ENCODE measurements at regions not wholly inside any gene's neighbourhood (a gene's known extent, or its start where the extent isn't known, plus 50 kb on each side); places are given as distances from the start of the nearest gene placed in this dataset.

DNA sequence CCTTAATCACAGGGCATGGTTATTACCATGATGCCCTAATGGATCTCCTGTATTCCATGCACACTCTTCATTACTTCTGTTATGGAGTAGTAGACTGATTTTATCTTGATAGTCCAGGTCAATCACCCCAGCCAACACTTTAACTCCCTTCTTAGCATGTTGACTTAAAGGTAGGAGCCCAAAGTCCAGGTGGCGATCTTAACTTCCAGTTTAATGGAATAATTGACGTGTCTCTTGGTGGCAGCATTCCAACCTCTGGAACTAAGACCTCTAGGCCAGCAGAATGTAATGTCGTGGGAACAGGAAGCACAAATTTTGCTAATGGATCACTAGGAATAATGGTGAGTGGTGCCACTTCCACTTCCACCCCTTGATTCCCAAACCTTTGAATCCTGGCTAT is 687.2 kb upstream of the SGO1 start:
- no peak overlapping the region for H3K4me3 ChIP-seq
- H3K27ac ChIP-seq, result no peak overlapping the region
- H3K36me3 ChIP-seq, result no peaks in the 10 kb centered on the region
- H3K9me3 ChIP-seq, result peaks cover 0 to 8% (median 0%) of the 10 kb centered on the region in 4 donors
- no peaks in the 10 kb centered on the region for H3K27me3 ChIP-seq
- H3K4me1 ChIP-seq, result no peaks in the 10 kb centered on the region
- no peak for DNase-seq
- TF ChIP-seq, protein P1, sequence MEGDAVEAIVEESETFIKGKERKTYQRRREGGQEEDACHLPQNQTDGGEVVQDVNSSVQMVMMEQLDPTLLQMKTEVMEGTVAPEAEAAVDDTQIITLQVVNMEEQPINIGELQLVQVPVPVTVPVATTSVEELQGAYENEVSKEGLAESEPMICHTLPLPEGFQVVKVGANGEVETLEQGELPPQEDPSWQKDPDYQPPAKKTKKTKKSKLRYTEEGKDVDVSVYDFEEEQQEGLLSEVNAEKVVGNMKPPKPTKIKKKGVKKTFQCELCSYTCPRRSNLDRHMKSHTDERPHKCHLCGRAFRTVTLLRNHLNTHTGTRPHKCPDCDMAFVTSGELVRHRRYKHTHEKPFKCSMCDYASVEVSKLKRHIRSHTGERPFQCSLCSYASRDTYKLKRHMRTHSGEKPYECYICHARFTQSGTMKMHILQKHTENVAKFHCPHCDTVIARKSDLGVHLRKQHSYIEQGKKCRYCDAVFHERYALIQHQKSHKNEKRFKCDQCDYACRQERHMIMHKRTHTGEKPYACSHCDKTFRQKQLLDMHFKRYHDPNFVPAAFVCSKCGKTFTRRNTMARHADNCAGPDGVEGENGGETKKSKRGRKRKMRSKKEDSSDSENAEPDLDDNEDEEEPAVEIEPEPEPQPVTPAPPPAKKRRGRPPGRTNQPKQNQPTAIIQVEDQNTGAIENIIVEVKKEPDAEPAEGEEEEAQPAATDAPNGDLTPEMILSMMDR (IDR thresholded peaks at IDR 0.05), result no peak
- no peak for TF ChIP-seq POLR2A (IDR thresholded peaks at IDR 0.05)

DNA sequence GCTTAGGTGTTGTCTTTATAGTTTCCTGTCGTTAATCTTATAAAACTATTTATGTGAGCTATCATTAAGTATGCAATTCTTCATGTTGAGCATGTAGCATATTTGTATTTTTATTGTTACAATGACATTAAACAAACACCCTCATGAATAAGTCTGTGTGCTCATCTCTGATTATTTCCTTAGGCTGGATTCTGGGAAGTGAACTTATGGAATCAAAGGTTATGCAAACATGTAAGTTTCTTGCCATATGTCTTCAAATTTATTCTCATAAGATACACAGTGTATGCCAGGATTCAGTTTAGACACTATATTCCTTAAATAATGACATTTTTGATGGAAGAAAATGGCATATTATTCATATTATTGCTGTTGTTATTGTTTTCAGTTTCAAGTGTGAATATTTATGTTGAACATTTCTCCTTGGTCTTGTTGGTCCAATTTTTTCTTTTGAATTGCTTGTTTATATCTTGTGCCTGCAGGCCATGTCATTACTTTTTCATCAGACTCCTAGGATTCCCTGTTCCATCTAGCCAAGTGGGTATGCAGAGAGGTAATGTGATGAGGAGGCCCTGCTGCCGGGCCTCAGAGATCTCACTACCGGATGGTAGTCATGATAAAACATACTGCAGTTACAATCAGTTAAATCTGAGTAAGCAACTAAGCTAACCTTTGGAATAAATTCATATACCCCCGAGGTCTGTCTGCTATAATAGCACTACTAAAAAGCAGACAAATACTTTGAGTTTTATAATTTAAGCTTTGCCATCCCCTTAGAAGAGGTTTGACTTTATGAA is 684.3 kb upstream of the SGO1 start:
- Histone ChIP-seq H3K27ac (no peak overlapping the region), H3K4me3 (no peak overlapping the region), H3K36me3 (no peaks in the 10 kb centered on the region), H3K27me3 (no peaks in the 10 kb centered on the region), H3K9me3 (no peaks in the 10 kb centered on the region), H3K4me1 (no peaks in the 10 kb centered on the region)
- no peak for DNase-seq
- TF ChIP-seq POLR2A (IDR thresholded peaks at IDR 0.05), result no peak
- TF ChIP-seq, protein P1 (IDR thresholded peaks at IDR 0.05), result no peak

DNA sequence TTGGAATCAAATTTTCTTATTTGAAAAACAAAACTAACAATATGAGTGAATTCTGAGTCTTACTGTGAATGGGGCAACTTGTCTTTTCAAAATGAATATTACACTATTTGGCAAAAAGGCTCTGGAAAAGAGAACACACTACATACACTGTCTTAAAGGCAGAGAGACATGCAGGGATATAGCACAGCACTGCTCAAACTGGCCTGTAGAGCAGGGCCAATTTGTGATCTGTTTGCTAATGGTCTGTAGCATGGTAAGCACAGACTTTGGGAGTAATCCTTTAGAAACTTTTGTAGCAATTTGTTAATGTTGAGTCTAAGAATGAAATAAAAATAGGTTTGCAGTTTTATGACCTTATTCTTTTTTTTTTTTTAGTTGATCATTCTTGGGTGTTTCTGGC is 679.8 kb upstream of the SGO1 start:
- peaks cover 0 to 4% (median 0%) of the 10 kb centered on the region in 4 donors for H3K9me3 ChIP-seq
- no peak overlapping the region for H3K4me3 ChIP-seq
- no peaks in the 10 kb centered on the region for H3K27me3 ChIP-seq
- H3K27ac ChIP-seq, result no peak overlapping the region
- H3K4me1 ChIP-seq, result no peaks in the 10 kb centered on the region
- no peak for TF ChIP-seq POLR2A (IDR thresholded peaks at IDR 0.05)
- TF ChIP-seq, protein P1 (IDR thresholded peaks at IDR 0.05), result no peak
- DNase-seq, result no peak
- no peaks in the 10 kb centered on the region for H3K36me3 ChIP-seq

DNA sequence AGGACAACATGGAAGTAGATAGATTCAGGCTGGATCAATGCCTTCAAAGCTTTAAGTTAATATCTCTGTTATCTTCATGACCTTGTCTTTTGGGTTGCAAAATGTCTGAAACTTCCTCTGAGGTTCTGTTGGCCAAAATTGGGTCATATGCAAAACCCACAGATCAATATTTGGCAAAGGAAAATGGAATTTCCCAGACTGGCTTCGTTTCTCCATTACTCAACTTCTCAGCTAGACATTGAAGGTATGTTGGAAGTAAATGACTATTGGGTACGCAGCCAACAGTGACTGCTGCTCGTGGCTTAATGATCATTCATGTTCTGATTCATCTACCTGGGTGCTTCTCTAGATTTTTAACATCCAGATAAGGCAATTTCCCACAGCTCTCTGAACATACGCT is 675.4 kb upstream of the SGO1 start:
- no peaks in the 10 kb centered on the region for H3K4me1 ChIP-seq
- H3K4me3 ChIP-seq, result no peak overlapping the region
- no peaks in the 10 kb centered on the region for H3K36me3 ChIP-seq
- H3K27ac ChIP-seq, result no peak overlapping the region
- DNase-seq, result no peak
- TF ChIP-seq, protein P1 (IDR thresholded peaks at IDR 0.05), result no peak
- TF ChIP-seq POLR2A (IDR thresholded peaks at IDR 0.05), result no peak
- no peaks in the 10 kb centered on the region for H3K27me3 ChIP-seq
- H3K9me3 ChIP-seq, result peaks cover 0 to 4% (median 0%) of the 10 kb centered on the region in 4 donors

DNA sequence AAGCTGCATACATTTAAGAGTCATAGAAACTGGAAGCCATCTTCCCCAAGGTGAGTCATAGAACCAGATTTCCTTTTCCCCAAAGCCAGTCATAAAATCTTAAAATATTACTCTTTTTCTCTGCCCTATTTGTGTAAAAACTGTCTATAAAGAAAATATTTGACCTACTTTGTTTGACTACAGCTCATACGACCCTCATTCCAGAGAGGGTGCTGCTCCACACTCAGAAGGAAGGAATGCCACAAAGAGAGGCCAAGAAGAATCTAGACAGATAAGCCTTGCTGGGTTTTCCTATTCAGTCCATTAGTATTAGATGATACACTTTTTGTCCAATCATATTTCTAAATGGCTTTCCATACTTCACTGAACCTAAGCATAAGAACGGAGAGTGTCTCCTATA is 671.6 kb upstream of the SGO1 start:
- no peaks in the 10 kb centered on the region for H3K27me3 ChIP-seq
- H3K27ac ChIP-seq, result no peak overlapping the region
- DNase-seq, result no peak
- H3K4me3 ChIP-seq, result no peak overlapping the region
- no peaks in the 10 kb centered on the region for H3K4me1 ChIP-seq
- H3K9me3 ChIP-seq, result no peaks in the 10 kb centered on the region
- H3K36me3 ChIP-seq, result no peaks in the 10 kb centered on the region
- TF ChIP-seq POLR2A (IDR thresholded peaks at IDR 0.05), result no peak
- TF ChIP-seq, protein P1 (IDR thresholded peaks at IDR 0.05), result no peak

Measured in Peyer's patch (tissue), 4 donors.